K562 (cell line): ENCODE measurements at regions not wholly inside any gene's neighbourhood (a gene's known extent, or its start where the extent isn't known, plus 50 kb on each side); places are given as distances from the start of the nearest gene placed in this dataset.

ENCODE experiments used
- BACH1 ChIP-seq: fragments of 200-800 bp; sonication (Bioruptor generic); IDR thresholded peaks from 2 replicates; pipeline ENCODE4 v1.6.1; 2016; ENCODE audit warnings: missing genetic modification characterization, missing compliant biosample characterization
- BMI1 ChIP-seq: fragments of 150-350 bp; IDR thresholded peaks from 2 replicates; pipeline ENCODE4 v1.6.1; 2014; ENCODE audit warnings: low read length
- ELK1 ChIP-seq: sonication (generic); formaldehyde crosslinking; IDR thresholded peaks from 2 replicates; pipeline ENCODE4 v1.8.1; 2022; ENCODE audit warnings: missing genetic modification reagents
- ERF ChIP-seq: fragments of 450-650 bp; formaldehyde crosslinking; IDR thresholded peaks from 2 replicates; pipeline ENCODE4 v1.4.0; 2020; ENCODE audit warnings: mild to moderate bottlenecking, mixed read lengths
- HMGXB4 ChIP-seq: sonication (generic); formaldehyde crosslinking; IDR thresholded peaks from 2 replicates; pipeline ENCODE4 v1.8.1; 2023; ENCODE audit warnings: mild to moderate bottlenecking, missing genetic modification reagents
- PBX2 ChIP-seq, 2 experiments: IDR thresholded peaks in 1 of 2; conservative IDR thresholded peaks in 1 of 2; 2 replicates each; pipeline ENCODE4 v1.6.1; 2016; ENCODE audit warnings: low read depth in 2 of 2, mild to moderate bottlenecking in 1 of 2, missing compliant biosample characterization in 1 of 2, missing genetic modification characterization in 1 of 2, moderate library complexity in 1 of 2
- RBM22 ChIP-seq: fragments of 200-400 bp; formaldehyde crosslinking; IDR thresholded peaks from 2 replicates; pipeline ENCODE4 v1.6.1; 2018; ENCODE audit warnings: low read length, low read depth; ENCODE audit not compliant: poor library complexity, severe bottlenecking
- TAF9B ChIP-seq: fragments of 450-650 bp; IDR thresholded peaks from 2 replicates; pipeline ENCODE4 v1.6.1; 2018; ENCODE audit warnings: mild to moderate bottlenecking; ENCODE audit not compliant: partially characterized antibody
- ZNF263 ChIP-seq: sonication (generic); formaldehyde crosslinking; IDR thresholded peaks from 2 replicates; pipeline ENCODE4 v1.8.0; 2022; ENCODE audit warnings: mild to moderate bottlenecking, missing genetic modification reagents, borderline replicate concordance
- TF ChIP-seq, protein P1 (sequence below): fragments of 450-650 bp; IDR thresholded peaks from 2 replicates; pipeline ENCODE4 v1.6.1; 2017; ENCODE audit warnings: mild to moderate bottlenecking, moderate library complexity
- TF ChIP-seq, protein P2 (sequence below): fragments of 450-650 bp; IDR thresholded peaks from 2 replicates; pipeline ENCODE4 v1.6.1; 2016; ENCODE audit warnings: low read depth

DNA sequence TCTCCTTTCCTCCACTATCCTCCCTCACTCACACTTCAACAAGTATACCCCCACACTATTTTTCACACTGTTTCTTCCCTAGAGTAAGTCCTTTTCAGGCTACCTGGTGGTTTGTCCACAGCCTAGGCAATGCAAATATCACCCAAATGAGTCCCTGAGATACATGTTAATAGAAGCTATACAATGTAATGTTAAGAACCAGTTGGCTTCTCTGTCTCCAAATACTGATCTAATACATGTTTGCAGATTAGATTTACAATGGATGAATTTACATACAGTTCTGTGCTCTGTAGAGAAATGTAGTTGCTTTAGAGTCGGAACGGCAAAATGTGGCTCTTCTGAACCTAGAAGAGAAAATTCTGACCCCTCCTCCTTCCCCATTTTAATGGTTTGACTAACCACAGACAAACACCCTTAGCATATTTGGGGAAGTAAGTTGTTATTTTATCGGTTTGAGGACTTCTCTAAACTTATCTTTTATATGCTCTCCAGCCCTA, 63.6 kb upstream of the MBNL1 start (continued):
- no peak for TF ChIP-seq HMGXB4
- peak; percentile 30 for TF ChIP-seq TAF9B
- no peak for TF ChIP-seq ELK1 (CRISPR knock-in tag)
- TF ChIP-seq, protein P1, sequence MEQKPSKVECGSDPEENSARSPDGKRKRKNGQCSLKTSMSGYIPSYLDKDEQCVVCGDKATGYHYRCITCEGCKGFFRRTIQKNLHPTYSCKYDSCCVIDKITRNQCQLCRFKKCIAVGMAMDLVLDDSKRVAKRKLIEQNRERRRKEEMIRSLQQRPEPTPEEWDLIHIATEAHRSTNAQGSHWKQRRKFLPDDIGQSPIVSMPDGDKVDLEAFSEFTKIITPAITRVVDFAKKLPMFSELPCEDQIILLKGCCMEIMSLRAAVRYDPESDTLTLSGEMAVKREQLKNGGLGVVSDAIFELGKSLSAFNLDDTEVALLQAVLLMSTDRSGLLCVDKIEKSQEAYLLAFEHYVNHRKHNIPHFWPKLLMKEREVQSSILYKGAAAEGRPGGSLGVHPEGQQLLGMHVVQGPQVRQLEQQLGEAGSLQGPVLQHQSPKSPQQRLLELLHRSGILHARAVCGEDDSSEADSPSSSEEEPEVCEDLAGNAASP = no peak
- TF ChIP-seq ZNF263 (CRISPR knock-in tag) = no peak
- TF ChIP-seq, protein P2, sequence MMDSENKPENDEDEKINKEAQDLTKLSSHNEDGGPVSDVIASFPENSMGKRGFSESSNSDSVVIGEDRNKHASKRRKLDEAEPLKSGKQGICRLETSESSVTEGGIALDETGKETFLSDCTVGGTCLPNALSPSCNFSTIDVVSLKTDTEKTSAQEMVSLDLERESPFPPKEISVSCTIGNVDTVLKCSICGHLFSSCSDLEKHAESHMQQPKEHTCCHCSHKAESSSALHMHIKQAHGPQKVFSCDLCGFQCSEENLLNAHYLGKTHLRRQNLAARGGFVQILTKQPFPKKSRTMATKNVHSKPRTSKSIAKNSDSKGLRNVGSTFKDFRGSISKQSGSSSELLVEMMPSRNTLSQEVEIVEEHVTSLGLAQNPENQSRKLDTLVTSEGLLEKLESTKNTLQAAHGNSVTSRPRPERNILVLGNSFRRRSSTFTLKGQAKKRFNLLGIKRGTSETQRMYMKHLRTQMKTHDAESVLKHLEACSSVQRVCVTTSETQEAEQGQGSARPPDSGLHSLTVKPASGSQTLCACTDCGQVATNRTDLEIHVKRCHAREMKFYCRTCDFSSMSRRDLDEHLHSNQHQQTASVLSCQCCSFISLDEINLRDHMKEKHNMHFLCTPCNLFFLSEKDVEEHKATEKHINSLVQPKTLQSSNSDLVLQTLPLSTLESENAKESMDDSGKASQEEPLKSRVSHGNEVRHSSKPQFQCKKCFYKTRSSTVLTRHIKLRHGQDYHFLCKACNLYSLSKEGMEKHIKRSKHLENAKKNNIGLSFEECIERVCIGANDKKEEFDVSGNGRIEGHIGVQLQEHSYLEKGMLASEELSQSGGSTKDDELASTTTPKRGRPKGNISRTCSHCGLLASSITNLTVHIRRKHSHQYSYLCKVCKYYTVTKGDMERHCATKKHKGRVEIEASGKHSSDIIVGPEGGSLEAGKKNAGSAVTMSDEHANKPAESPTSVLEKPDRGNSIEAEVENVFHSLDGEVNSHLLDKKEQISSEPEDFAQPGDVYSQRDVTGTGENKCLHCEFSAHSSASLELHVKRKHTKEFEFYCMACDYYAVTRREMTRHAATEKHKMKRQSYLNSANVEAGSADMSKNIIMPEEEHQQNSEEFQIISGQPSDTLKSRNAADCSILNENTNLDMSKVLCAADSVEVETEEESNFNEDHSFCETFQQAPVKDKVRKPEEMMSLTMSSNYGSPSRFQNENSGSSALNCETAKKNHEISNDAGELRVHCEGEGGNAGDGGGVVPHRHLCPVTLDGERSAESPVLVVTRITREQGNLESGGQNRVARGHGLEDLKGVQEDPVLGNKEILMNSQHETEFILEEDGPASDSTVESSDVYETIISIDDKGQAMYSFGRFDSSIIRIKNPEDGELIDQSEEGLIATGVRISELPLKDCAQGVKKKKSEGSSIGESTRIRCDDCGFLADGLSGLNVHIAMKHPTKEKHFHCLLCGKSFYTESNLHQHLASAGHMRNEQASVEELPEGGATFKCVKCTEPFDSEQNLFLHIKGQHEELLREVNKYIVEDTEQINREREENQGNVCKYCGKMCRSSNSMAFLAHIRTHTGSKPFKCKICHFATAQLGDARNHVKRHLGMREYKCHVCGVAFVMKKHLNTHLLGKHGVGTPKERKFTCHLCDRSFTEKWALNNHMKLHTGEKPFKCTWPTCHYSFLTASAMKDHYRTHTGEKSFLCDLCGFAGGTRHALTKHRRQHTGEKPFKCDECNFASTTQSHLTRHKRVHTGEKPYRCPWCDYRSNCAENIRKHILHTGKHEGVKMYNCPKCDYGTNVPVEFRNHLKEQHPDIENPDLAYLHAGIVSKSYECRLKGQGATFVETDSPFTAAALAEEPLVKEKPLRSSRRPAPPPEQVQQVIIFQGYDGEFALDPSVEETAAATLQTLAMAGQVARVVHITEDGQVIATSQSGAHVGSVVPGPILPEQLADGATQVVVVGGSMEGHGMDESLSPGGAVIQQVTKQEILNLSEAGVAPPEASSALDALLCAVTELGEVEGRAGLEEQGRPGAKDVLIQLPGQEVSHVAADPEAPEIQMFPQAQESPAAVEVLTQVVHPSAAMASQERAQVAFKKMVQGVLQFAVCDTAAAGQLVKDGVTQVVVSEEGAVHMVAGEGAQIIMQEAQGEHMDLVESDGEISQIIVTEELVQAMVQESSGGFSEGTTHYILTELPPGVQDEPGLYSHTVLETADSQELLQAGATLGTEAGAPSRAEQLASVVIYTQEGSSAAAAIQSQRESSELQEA = no peak
- TF ChIP-seq BMI1 = no peak
- no peak for TF ChIP-seq RBM22
- TF ChIP-seq BACH1 = no peak
- no peak for TF ChIP-seq ERF (CRISPR knock-in tag)
- no peak for TF ChIP-seq PBX2 (CRISPR knock-in tag; IDR thresholded peaks at IDR 0.05; ENCODE audit: low read depth)
- no peak for TF ChIP-seq PBX2 (tag; conservative IDR thresholded peaks at IDR 0.05; ENCODE audit: low read depth)
